B cell (primary cell): ENCODE measurements at regions not wholly inside any gene's neighbourhood (a gene's known extent, or its start where the extent isn't known, plus 50 kb on each side); places are given as distances from the start of the nearest gene placed in this dataset.

Experiments used
- ATAC-seq: fragments of 200-7000 bp; cut with Tn5 transposase; one replicate; pipeline ENCODE4 v1.10.0; 2021; ENCODE audit warnings: low read depth, mild to moderate bottlenecking, moderate number of reproducible peaks, moderate library complexity
- CTCF ChIA-PET: fragments of 350-600 bp; sonication (Branson Sonifier 250); formaldehyde crosslinking; loops from one replicate; lab custom pipeline; 2021; ENCODE audit warnings: antibody characterized with exemption, inconsistent platforms; lab: Charles Lee
- POLR2A ChIA-PET: fragments of 350-600 bp; sonication (Branson Sonifier 250); formaldehyde crosslinking; loops from one replicate; lab custom pipeline; 2021; ENCODE audit warnings: antibody characterized with exemption; lab: Charles Lee
- DNase-seq: peaks from one replicate; pipeline ENCODE4 v3.0.0; 2013
- H2AFZ ChIP-seq: 2 replicates; pipeline ENCODE4 v1.6.1; 2012; ENCODE audit warnings: mild to moderate bottlenecking, low read depth, low read length; ENCODE audit not compliant: insufficient read depth, poor library complexity, severe bottlenecking
- H3K27ac ChIP-seq, 2 donors: 1 replicate in 1 of 2; 2 replicates in 1 of 2; pipeline ENCODE4 v1.5.1; 2012 to 2013; ENCODE audit warnings: low read length in 2 of 2, mild to moderate bottlenecking in 2 of 2, moderate library complexity in 1 of 2
- H3K27me3 ChIP-seq, 4 experiments: fragments of 200-600 bp in 1 of 4; sonication (generic) in 1 of 4; replicated peaks in 1 of 4; 1 replicate in 2 of 4; 2 replicates in 2 of 4; pipeline versions ENCODE4 v1.6.1 to v1.7.0; 2013 to 2016; ENCODE audit warnings: low read length in 3 of 4, mild to moderate bottlenecking in 2 of 4, mixed read lengths in 1 of 4, moderate library complexity in 1 of 4; ENCODE audit not compliant: insufficient read depth in 4 of 4, control insufficient read depth in 3 of 4; ENCODE audit errors: control extremely low read depth in 1 of 4
- H3K36me3 ChIP-seq, 2 experiments: replicated peaks in 1 of 2; 1 replicate in 1 of 2; 2 replicates in 1 of 2; pipeline versions ENCODE4 v1.6.1 to v1.7.1; 2013; ENCODE audit warnings: low read length in 1 of 2; ENCODE audit not compliant: insufficient read depth in 2 of 2, control insufficient read depth in 1 of 2; ENCODE audit errors: control extremely low read depth in 1 of 2, extremely low read depth in 1 of 2
- H3K4me1 ChIP-seq, 2 donors: fragments of 200-600 bp in 1 of 2; sonication (generic) in 1 of 2; 1 replicate in 1 of 2; 2 replicates in 1 of 2; pipeline versions ENCODE4 v1.5.1 to v1.6.1; 2013 to 2017; ENCODE audit warnings: low read length in 2 of 2; ENCODE audit not compliant: control insufficient read depth in 2 of 2, insufficient read depth in 2 of 2
- H3K4me2 ChIP-seq: replicated peaks from 2 replicates; pipeline ENCODE3; 2012; ENCODE audit warnings: mild to moderate bottlenecking, low read depth, low read length; ENCODE audit not compliant: poor library complexity, severe bottlenecking
- H3K4me3 ChIP-seq, 5 experiments: fragments of 200-600 bp in 1 of 5; sonication (generic) in 1 of 5; 1 replicate in 3 of 5; 2 replicates in 2 of 5; pipeline versions ENCODE4 v1.5.1 to v1.7.0; 2011 to 2016; ENCODE audit warnings: low read length in 4 of 5, mild to moderate bottlenecking in 4 of 5, low read depth in 2 of 5, control low read depth in 1 of 5, moderate library complexity in 1 of 5; ENCODE audit not compliant: insufficient read depth in 1 of 5; ENCODE audit errors: control extremely low read depth in 1 of 5, extremely low read depth in 1 of 5
- H3K79me2 ChIP-seq: fragments of 200-600 bp; sonication (generic); one replicate; pipeline ENCODE4 v1.6.0; 2016; ENCODE audit warnings: low read length; ENCODE audit not compliant: control insufficient read depth, insufficient read depth
- H3K9ac ChIP-seq: fragments of 200-600 bp; sonication (generic); 2 replicates; pipeline ENCODE4 v1.6.1; 2017; ENCODE audit warnings: mild to moderate bottlenecking, low read length, moderate library complexity
- H3K9me3 ChIP-seq, 3 donors: one replicate each; pipeline versions ENCODE4 v1.6.1 to v1.7.1; 2013; ENCODE audit warnings: low read length in 2 of 3; ENCODE audit not compliant: control insufficient read depth in 2 of 3, insufficient read depth in 1 of 3; ENCODE audit errors: control extremely low read depth in 1 of 3
- H4K20me1 ChIP-seq: 2 replicates; pipeline ENCODE4 v1.6.0; 2012; ENCODE audit warnings: mild to moderate bottlenecking, low read length; ENCODE audit not compliant: insufficient read depth, control insufficient read depth, poor library complexity, severe bottlenecking
- H3K27ac Mint-ChIP-seq: one replicate; pipeline ENCODE4 v1.8.0; 2021; ENCODE audit warnings: mixed read lengths
- H3K27me3 Mint-ChIP-seq: one replicate; pipeline ENCODE4 v1.8.0; 2021; ENCODE audit warnings: mixed read lengths
- H3K4me1 Mint-ChIP-seq: one replicate; pipeline ENCODE4 v1.8.0; 2021; ENCODE audit warnings: mixed read lengths
- H3K4me3 Mint-ChIP-seq: one replicate; pipeline ENCODE4 v1.8.0; 2021; ENCODE audit warnings: mixed read lengths
- H3K9me3 Mint-ChIP-seq: one replicate; pipeline ENCODE4 v1.8.0; 2022; ENCODE audit warnings: mixed read lengths; ENCODE audit not compliant: insufficient read depth
- CTCF ChIP-seq: fragments of 200-600 bp; IDR thresholded peaks from one replicate; pipeline ENCODE4 v1.8.0; 2022; ENCODE audit warnings: antibody characterized with exemption, mild to moderate bottlenecking
- EZH2 ChIP-seq: IDR thresholded peaks from 2 replicates; pipeline ENCODE4 v1.6.1; 2012; ENCODE audit warnings: borderline replicate concordance, low read depth, mild to moderate bottlenecking, moderate library complexity, low read length; ENCODE audit not compliant: insufficient read depth, poor library complexity, severe bottlenecking
- WGBS: methylation state at CpG from one replicate; pipeline ENCODE4 v1.1.5; 2013; ENCODE audit warnings: missing lambda C conversion rate; ENCODE audit not compliant: insufficient coverage; 5-methylcytosine and 5-hydroxymethylcytosine counted together
- intact Hi-C: fragments of 100-400 bp; cut with micrococcal nuclease; formaldehyde crosslinking; loops from one replicate; pipeline ENCODE4 v1.10.0; 2022

GRCh38 chr5:62969409-62970120 is 390.9 kb downstream of the LRRC70 start:
- Histone ChIP-seq H4K20me1 (no peaks in the 10 kb centered on the region), H3K4me3 (no peak overlapping the region), H3K27me3 (no peaks in the 10 kb centered on the region), H3K4me1 (no peaks in the 10 kb centered on the region), H3K79me2 (no peaks in the 10 kb centered on the region), H2AFZ (no peak overlapping the region), H3K36me3 (no peaks in the 10 kb centered on the region), H3K4me2 (no peak overlapping the region), H3K27ac (no peak overlapping the region), H3K9me3 (peaks cover 3 to 9% (median 5%) of the 10 kb centered on the region in 3 donors), H3K9ac (no peak overlapping the region)
- DNase-seq (no peak), ATAC-seq (no peak)
- no peaks in the 10 kb centered on the region for H3K27me3 Mint-ChIP-seq
- ChIA-PET CTCF (no interaction called here), POLR2A (no interaction called here)
- WGBS = 83% methylated on average over 8 of the region's 10 CpGs
- H3K4me3 Mint-ChIP-seq = no peak overlapping the region
- no peaks in the 10 kb centered on the region for H3K4me1 Mint-ChIP-seq
- peaks cover 8% of the 10 kb centered on the region for H3K9me3 Mint-ChIP-seq
- H3K27ac Mint-ChIP-seq = no peak overlapping the region
- intact Hi-C loops = no loop called here
- TF ChIP-seq CTCF (no peak), EZH2 (no peak)

GRCh38 chr5:62964428-62964827 is 385.8 kb downstream of the LRRC70 start:
- ATAC-seq (no peak), DNase-seq (no peak)
- H3K27ac ChIP-seq = no peak overlapping the region
- no peak for TF ChIP-seq CTCF
- no peak for TF ChIP-seq EZH2
- POLR2A ChIA-PET = no interaction called here
- Mint-ChIP-seq H3K4me3 (no peak overlapping the region), H3K4me1 (no peaks in the 10 kb centered on the region), H3K27ac (no peak overlapping the region), H3K27me3 (no peaks in the 10 kb centered on the region), H3K9me3 (peaks cover 13% of the 10 kb centered on the region)
- no peaks in the 10 kb centered on the region for H3K4me1 ChIP-seq
- H3K9ac ChIP-seq = no peak overlapping the region
- H3K4me3 ChIP-seq = no peak overlapping the region
- no peak overlapping the region for H3K4me2 ChIP-seq
- H3K79me2 ChIP-seq = no peaks in the 10 kb centered on the region
- H3K36me3 ChIP-seq = no peaks in the 10 kb centered on the region
- CTCF ChIA-PET = no interaction called here
- no peaks in the 10 kb centered on the region for H3K27me3 ChIP-seq
- H2AFZ ChIP-seq = no peak overlapping the region
- peaks cover 3 to 13% (median 9%) of the 10 kb centered on the region in 3 donors for H3K9me3 ChIP-seq
- intact Hi-C loops = no loop called here
- no peaks in the 10 kb centered on the region for H4K20me1 ChIP-seq
